Transverse colon (tissue), 4 donors: ENCODE measurements at regions not wholly inside any gene's neighbourhood (a gene's known extent, or its start where the extent isn't known, plus 50 kb on each side); places are given as distances from the start of the nearest gene placed in this dataset.

ENCODE experiments used
- DNase-seq: peaks from one replicate; pipeline ENCODE4 v3.0.0-alpha.2; 2019
- H3K27ac ChIP-seq, 4 donors: fragments of 200-600 bp; sonication (generic); 2 replicates each; pipeline ENCODE4 v1.5.1; 2016 to 2018; ENCODE audit warnings: inconsistent platforms in 4 of 4
- H3K27me3 ChIP-seq: fragments of 200-600 bp; sonication (generic); 2 replicates; pipeline ENCODE4 v1.5.1; 2017; ENCODE audit warnings: inconsistent platforms
- H3K36me3 ChIP-seq, 4 donors: fragments of 200-600 bp; sonication (generic); 2 replicates each; pipeline ENCODE4 v1.5.1; 2017 to 2019; ENCODE audit warnings: inconsistent platforms in 4 of 4
- H3K4me1 ChIP-seq, 4 donors: fragments of 200-600 bp; sonication (generic); 2 replicates each; pipeline ENCODE4 v1.5.1; 2017 to 2020; ENCODE audit warnings: inconsistent platforms in 4 of 4
- H3K4me3 ChIP-seq, 4 donors: fragments of 200-600 bp; sonication (generic); 1 replicate in 1 of 4; 2 replicates in 3 of 4; pipeline versions ENCODE4 v1.5.1 to v1.6.1; 2017 to 2019; ENCODE audit warnings: inconsistent platforms in 4 of 4
- H3K9me3 ChIP-seq, 2 donors: fragments of 200-600 bp; sonication (generic); 2 replicates each; pipeline ENCODE4 v1.5.1; 2017 to 2019; ENCODE audit warnings: inconsistent platforms in 2 of 2
- EP300 ChIP-seq: sonication (generic); formaldehyde crosslinking; IDR thresholded peaks from one replicate; pipeline ENCODE4 v1.6.1; 2017; ENCODE audit warnings: antibody characterized with exemption, low read depth
- POLR2A ChIP-seq: fragments of 450-650 bp; IDR thresholded peaks from one replicate; pipeline ENCODE4 v1.6.1; 2016; ENCODE audit warnings: antibody characterized with exemption, mild to moderate bottlenecking, moderate library complexity
- POLR2AphosphoS5 ChIP-seq, 3 donors: sonication (generic); formaldehyde crosslinking; IDR thresholded peaks; one replicate each; pipeline ENCODE4 v1.6.1; 2016; ENCODE audit warnings: antibody characterized with exemption in 3 of 3
- WGBS, 2 donors: methylation state at CpG; one replicate each; pipeline ENCODE4 v1.1.5; 2018; ENCODE audit warnings: low coverage in 1 of 2; 5-methylcytosine and 5-hydroxymethylcytosine counted together
- in situ Hi-C, 4 donors: fragments of 200-750 bp; cut with MboI; loops; one replicate each; pipeline versions ENCODE4 v1.15.0 to v1.15.1; 2017; ENCODE audit warnings: low sequenced_read_pairs in 3 of 4, low pct_ligation_motif_present in 1 of 4, low pct_unique_long_range_greater_than_20kb in 1 of 4
- intact Hi-C: fragments of 100-400 bp; cut with DNase I; formaldehyde crosslinking; loops from one replicate; pipeline ENCODE4 v1.15.1; 2023; ENCODE audit warnings: low total_unique reads
- TF ChIP-seq, protein P1 (sequence below), 5 experiments: fragments of 200-600 bp in 3 of 5; fragments of 450-650 bp in 2 of 5; sonication (generic) in 3 of 5; IDR thresholded peaks; 1 replicate in 2 of 5; 2 replicates in 3 of 5; pipeline ENCODE4 v1.5.1; 2016 to 2017; ENCODE audit warnings: antibody characterized with exemption in 5 of 5, inconsistent platforms in 3 of 5, mild to moderate bottlenecking in 2 of 5, moderate library complexity in 1 of 5

DNA sequence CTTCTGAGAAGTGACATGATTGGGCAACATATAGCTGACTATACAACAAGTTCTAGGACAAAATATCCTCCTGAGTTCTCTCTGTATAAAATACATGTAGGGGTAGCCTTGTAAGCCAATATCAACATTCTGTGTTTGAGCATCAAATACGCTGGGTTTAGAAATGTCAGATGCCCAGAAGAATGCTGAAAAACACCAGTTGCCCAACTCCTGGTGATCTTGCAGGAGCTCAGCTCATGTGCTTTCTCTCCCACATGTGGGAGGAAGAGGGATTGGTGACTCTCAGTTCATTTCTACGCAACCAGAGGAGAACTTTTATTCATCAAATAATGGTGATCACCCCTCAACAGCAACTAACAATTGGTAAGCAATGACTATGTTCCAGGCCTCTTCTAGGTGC is 810.9 kb upstream of the ACO1 start:
- TF ChIP-seq POLR2AphosphoS5 (IDR thresholded peaks at IDR 0.05) (no peak), POLR2A (no peak), EP300 (no peak)
- TF ChIP-seq, protein P1, sequence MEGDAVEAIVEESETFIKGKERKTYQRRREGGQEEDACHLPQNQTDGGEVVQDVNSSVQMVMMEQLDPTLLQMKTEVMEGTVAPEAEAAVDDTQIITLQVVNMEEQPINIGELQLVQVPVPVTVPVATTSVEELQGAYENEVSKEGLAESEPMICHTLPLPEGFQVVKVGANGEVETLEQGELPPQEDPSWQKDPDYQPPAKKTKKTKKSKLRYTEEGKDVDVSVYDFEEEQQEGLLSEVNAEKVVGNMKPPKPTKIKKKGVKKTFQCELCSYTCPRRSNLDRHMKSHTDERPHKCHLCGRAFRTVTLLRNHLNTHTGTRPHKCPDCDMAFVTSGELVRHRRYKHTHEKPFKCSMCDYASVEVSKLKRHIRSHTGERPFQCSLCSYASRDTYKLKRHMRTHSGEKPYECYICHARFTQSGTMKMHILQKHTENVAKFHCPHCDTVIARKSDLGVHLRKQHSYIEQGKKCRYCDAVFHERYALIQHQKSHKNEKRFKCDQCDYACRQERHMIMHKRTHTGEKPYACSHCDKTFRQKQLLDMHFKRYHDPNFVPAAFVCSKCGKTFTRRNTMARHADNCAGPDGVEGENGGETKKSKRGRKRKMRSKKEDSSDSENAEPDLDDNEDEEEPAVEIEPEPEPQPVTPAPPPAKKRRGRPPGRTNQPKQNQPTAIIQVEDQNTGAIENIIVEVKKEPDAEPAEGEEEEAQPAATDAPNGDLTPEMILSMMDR (IDR thresholded peaks at IDR 0.05) = no peak
- 83 to 86% methylated on average over 1 to 2 of the region's 2 CpGs for WGBS, 2 donors
- no peak for DNase-seq
- Histone ChIP-seq H3K27ac (no peak overlapping the region), H3K9me3 (no peaks in the 10 kb centered on the region), H3K36me3 (no peaks in the 10 kb centered on the region), H3K27me3 (no peaks in the 10 kb centered on the region), H3K4me1 (no peaks in the 10 kb centered on the region), H3K4me3 (no peak overlapping the region)
- in situ Hi-C loops (no loop called here), intact Hi-C loops (no loop called here)

DNA sequence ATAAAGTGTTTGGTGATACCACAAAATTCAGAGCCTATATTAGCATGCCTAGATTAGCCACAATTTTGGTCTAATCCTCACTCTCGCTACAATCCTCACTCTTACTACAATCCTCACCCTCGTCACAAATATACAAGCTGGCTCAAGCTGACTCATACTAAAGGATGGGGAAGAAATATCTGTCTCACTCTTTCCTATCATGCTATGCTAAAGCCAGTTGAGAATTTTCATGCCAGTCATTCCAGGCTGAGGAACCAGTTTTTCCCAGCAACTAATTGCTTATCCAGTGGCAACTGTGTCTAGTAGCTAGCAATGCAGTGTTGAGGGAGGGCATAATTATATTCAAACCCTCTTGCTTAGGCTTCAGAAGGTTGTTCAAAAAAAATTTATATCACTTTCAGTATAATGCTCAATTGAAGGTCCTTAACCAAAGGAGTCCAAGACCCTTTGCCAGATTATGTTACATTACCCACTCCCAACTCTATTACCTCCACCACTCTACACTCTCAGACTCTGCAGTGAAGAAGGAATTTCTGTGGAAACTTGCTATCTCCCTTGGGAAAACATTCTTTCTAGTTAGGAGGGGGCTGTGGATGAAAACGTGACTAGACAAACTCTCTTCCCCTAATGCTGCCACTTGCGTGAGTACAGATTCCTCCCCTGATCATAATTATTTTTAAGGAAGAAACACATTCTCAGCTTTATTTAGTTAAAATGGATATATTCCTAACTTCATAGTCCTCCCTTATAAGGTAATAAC is 810.3 kb upstream of the ACO1 start:
- H3K9me3 ChIP-seq = no peaks in the 10 kb centered on the region
- H3K27ac ChIP-seq = no peak overlapping the region
- TF ChIP-seq POLR2A (no peak), POLR2AphosphoS5 (IDR thresholded peaks at IDR 0.05) (no peak), EP300 (no peak)
- TF ChIP-seq, protein P1 (IDR thresholded peaks at IDR 0.05) = no peak
- in situ Hi-C loops (no loop called here), intact Hi-C loops (no loop called here)
- no peaks in the 10 kb centered on the region for H3K4me1 ChIP-seq
- no peaks in the 10 kb centered on the region for H3K36me3 ChIP-seq
- WGBS, 2 donors = 76 to 93% methylated on average over 4 of the region's 4 CpGs
- no peaks in the 10 kb centered on the region for H3K27me3 ChIP-seq
- no peak overlapping the region for H3K4me3 ChIP-seq
- DNase-seq = no peak

DNA sequence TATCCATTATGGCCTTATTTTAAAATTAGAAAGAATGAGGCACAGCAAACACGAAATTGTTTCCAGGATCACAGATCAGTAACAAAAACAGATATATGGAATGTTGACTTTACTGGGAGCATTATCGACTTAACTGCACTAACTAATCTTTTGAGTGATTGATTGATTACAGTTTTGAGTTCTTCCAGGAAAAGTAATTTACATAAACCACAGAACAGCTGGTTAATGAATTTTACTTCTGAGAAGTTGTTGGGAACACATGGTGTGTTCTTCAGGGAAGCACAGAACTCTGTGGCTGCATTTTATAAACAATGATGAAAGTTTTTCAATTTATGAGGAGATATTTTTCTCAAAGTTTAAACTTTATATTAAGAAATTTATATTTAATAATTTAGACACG is 802.4 kb upstream of the ACO1 start:
- DNase-seq = no peak
- no peaks in the 10 kb centered on the region for H3K9me3 ChIP-seq
- H3K4me3 ChIP-seq = no peak overlapping the region
- no peak overlapping the region for H3K27ac ChIP-seq
- TF ChIP-seq POLR2A (no peak), POLR2AphosphoS5 (IDR thresholded peaks at IDR 0.05) (no peak), EP300 (no peak)
- TF ChIP-seq, protein P1 (IDR thresholded peaks at IDR 0.05) = no peak
- no peaks in the 10 kb centered on the region for H3K4me1 ChIP-seq
- intact Hi-C loops = no loop called here
- WGBS, 2 donors = 42 to 43% methylated on average over 3 of the region's 3 CpGs
- in situ Hi-C loops = no loop called here
- no peaks in the 10 kb centered on the region for H3K36me3 ChIP-seq
- H3K27me3 ChIP-seq = no peaks in the 10 kb centered on the region

DNA sequence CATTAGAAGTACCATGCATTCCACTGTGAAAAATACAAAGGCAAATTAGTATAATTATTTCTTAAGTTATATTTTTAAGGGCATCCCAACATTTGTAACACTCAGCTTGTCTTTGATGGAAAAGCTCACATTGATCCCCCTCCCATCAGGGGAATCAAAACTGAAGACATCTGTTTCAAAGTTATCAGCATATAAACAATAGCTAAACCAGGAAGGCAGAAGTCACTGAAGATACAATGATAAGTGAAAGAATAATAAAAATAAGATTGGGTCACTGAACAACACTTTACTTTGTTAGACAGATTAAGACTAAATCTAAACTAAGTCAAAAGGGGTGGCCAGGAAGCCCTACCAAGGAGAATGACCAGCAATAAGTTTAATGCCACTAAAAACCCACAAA is 801.9 kb upstream of the ACO1 start:
- no peak overlapping the region for H3K4me3 ChIP-seq
- no peak for DNase-seq
- no peak overlapping the region for H3K27ac ChIP-seq
- no peaks in the 10 kb centered on the region for H3K9me3 ChIP-seq
- no peak for TF ChIP-seq POLR2AphosphoS5 (IDR thresholded peaks at IDR 0.05)
- TF ChIP-seq, protein P1 (IDR thresholded peaks at IDR 0.05) = no peak
- TF ChIP-seq EP300 = no peak
- no peak for TF ChIP-seq POLR2A
- H3K27me3 ChIP-seq = no peaks in the 10 kb centered on the region
- in situ Hi-C loops (no loop called here), intact Hi-C loops (no loop called here)
- H3K36me3 ChIP-seq = no peaks in the 10 kb centered on the region
- H3K4me1 ChIP-seq = no peaks in the 10 kb centered on the region
